HCT116 (cell line): ENCODE measurements at regions not wholly inside any gene's neighbourhood (a gene's known extent, or its start where the extent isn't known, plus 50 kb on each side); places are given as distances from the start of the nearest gene placed in this dataset.

Source experiments
- ATAC-seq: fragments of 200-7000 bp; cut with Tn5 transposase; 2 replicates; pipeline ENCODE4 v1.9.1; 2020; ENCODE audit warnings: mild to moderate bottlenecking, moderate library complexity
- BruUV-seq: library from RNA; stranded (reverse); fragments of 400-500 nt; replicated peaks from 2 replicates; lab custom pipeline; 2021; lab: Mats Ljungman, UMichigan
- CTCF ChIA-PET: fragments of 300-600 bp; sonication (Branson Sonifier 250); formaldehyde crosslinking; loops from one replicate; lab custom pipeline; 2021; ENCODE audit warnings: antibody characterized with exemption; lab: Charles Lee
- POLR2A ChIA-PET: fragments of 300-600, 350-600 bp; sonication (Branson Sonifier 250); formaldehyde crosslinking; loops from one replicate; lab custom pipeline; 2021; ENCODE audit warnings: antibody characterized with exemption; lab: Charles Lee
- RAD21 ChIA-PET, 2 experiments: fragments of 300-600 bp; sonication (Branson Sonifier 250); formaldehyde crosslinking; loops; one replicate each; lab custom pipeline; 2023; ENCODE audit warnings: low total read pairs in 2 of 2; ENCODE audit not compliant: uncharacterized antibody in 2 of 2, unreplicated experiment in 2 of 2, low non-redundant PET in 1 of 2; lab: Charles Lee
- DNase-seq: peaks from one replicate; pipeline ENCODE4 v3.0.0-alpha.2; 2010; ENCODE audit warnings: low read depth, low spot score
- H2AFZ ChIP-seq: fragments of 200-600 bp; shearing (Covaris generic), sonication (generic); 2 replicates; pipeline ENCODE4 v1.6.1; 2017; ENCODE audit warnings: low read depth, mixed run types, mixed read lengths, antibody characterized with exemption, low read length; ENCODE audit not compliant: poor library complexity, severe bottlenecking
- H3K27ac ChIP-seq: 2 replicates; pipeline ENCODE4 v1.5.1; 2012; ENCODE audit warnings: low read depth, low read length
- H3K27me3 ChIP-seq: fragments of 200-600 bp; sonication (generic); 2 replicates; pipeline ENCODE4 v1.6.1; 2016; ENCODE audit warnings: mixed run types, low read length, mixed read lengths; ENCODE audit not compliant: insufficient read depth
- H3K36me3 ChIP-seq, 2 experiments: fragments of 200-500 bp in 1 of 2; fragments of 200-600 bp in 1 of 2; sonication (Bioruptor generic) in 1 of 2; sonication (generic) in 1 of 2; 2 replicates each; pipeline versions ENCODE4 v1.5.1 to v1.6.1; 2014 to 2016; ENCODE audit warnings: low read length in 2 of 2, inconsistent platforms in 1 of 2, mixed read lengths in 1 of 2, mixed run types in 1 of 2; ENCODE audit not compliant: insufficient read depth in 2 of 2, control insufficient read depth in 1 of 2
- H3K4me1 ChIP-seq, 2 experiments: fragments of 200-600 bp in 1 of 2; sonication (generic) in 1 of 2; 2 replicates each; pipeline versions ENCODE4 v1.5.1 to v1.6.1; 2012 to 2017; ENCODE audit warnings: low read length in 2 of 2, inconsistent platforms in 1 of 2, mild to moderate bottlenecking in 1 of 2, mixed read lengths in 1 of 2, mixed run types in 1 of 2, moderate library complexity in 1 of 2; ENCODE audit not compliant: insufficient read depth in 2 of 2, control insufficient read depth in 1 of 2
- H3K4me2 ChIP-seq: fragments of 200-600 bp; sonication (generic); 2 replicates; pipeline ENCODE4 v1.6.1; 2017; ENCODE audit warnings: mixed run types, low read length, mixed read lengths
- H3K4me3 ChIP-seq, 2 experiments: fragments of 200-600 bp in 1 of 2; sonication (generic) in 1 of 2; replicated peaks in 1 of 2; 2 replicates each; pipeline ENCODE4 v1.5.1; 2011 to 2016; ENCODE audit warnings: low read length in 2 of 2, control low read depth in 1 of 2, low read depth in 1 of 2, mild to moderate bottlenecking in 1 of 2, mixed read lengths in 1 of 2, mixed run types in 1 of 2
- H3K79me2 ChIP-seq: fragments of 200-600 bp; sonication (generic); 2 replicates; pipeline ENCODE4 v1.6.1; 2017; ENCODE audit warnings: mild to moderate bottlenecking, mixed run types, low read length, moderate library complexity, mixed read lengths; ENCODE audit not compliant: insufficient read depth
- H3K9ac ChIP-seq: fragments of 200-600 bp; sonication (generic); 2 replicates; pipeline ENCODE4 v1.6.1; 2016; ENCODE audit warnings: low read length, mixed read lengths
- H3K9me2 ChIP-seq: fragments of 200-600 bp; sonication (generic), shearing (Covaris generic); 2 replicates; pipeline ENCODE4 v1.6.1; 2017; ENCODE audit warnings: mixed run types, mild to moderate bottlenecking, moderate library complexity; ENCODE audit not compliant: insufficient read depth
- H3K9me3 ChIP-seq, 2 experiments: fragments of 200-500 bp in 1 of 2; fragments of 200-600 bp in 1 of 2; sonication (Bioruptor generic) in 1 of 2; sonication (generic) in 1 of 2; 2 replicates each; pipeline ENCODE4 v1.6.1; 2014 to 2017; ENCODE audit warnings: low read length in 2 of 2, mixed read lengths in 2 of 2, inconsistent platforms in 1 of 2, low read depth in 1 of 2, mild to moderate bottlenecking in 1 of 2, mixed run types in 1 of 2, moderate library complexity in 1 of 2; ENCODE audit not compliant: control insufficient read depth in 1 of 2, insufficient read depth in 1 of 2
- H4K20me1 ChIP-seq: fragments of 200-600 bp; sonication (generic), shearing (Covaris generic); 2 replicates; pipeline ENCODE4 v1.6.1; 2017; ENCODE audit warnings: mixed run types, mild to moderate bottlenecking, moderate library complexity; ENCODE audit not compliant: insufficient read depth
- CBX3 ChIP-seq: IDR thresholded peaks from 2 replicates; pipeline ENCODE4 v1.6.1; 2012; ENCODE audit warnings: low read depth
- ELF1 ChIP-seq: IDR thresholded peaks from 2 replicates; pipeline ENCODE4 v1.6.1; 2012; ENCODE audit warnings: low read depth, borderline replicate concordance
- FOSL1 ChIP-seq: IDR thresholded peaks from 2 replicates; pipeline ENCODE4 v1.6.1; 2012; ENCODE audit warnings: low read depth
- MAX ChIP-seq: IDR thresholded peaks from 2 replicates; pipeline ENCODE4 v1.6.1; 2012
- POLR2A ChIP-seq: IDR thresholded peaks from 2 replicates; pipeline ENCODE4 v1.7.0; 2011; ENCODE audit warnings: borderline replicate concordance; ENCODE audit not compliant: insufficient read depth, insufficient read length; ENCODE audit errors: extremely low read depth
- SP1 ChIP-seq: IDR thresholded peaks from 2 replicates; pipeline ENCODE4 v1.6.1; 2012; ENCODE audit warnings: low read depth
- TCF7L2 ChIP-seq: IDR thresholded peaks from 2 replicates; pipeline ENCODE4 v1.7.0; 2011; ENCODE audit warnings: borderline replicate concordance, inconsistent platforms; ENCODE audit not compliant: insufficient read depth, insufficient read length; ENCODE audit errors: extremely low read depth
- intact Hi-C: fragments of 100-400 bp; cut with micrococcal nuclease; formaldehyde crosslinking; loops from 2 replicates; pipeline ENCODE4 v1.10.0; 2022
- TF ChIP-seq, protein P1 (sequence below): IDR thresholded peaks from 2 replicates; pipeline ENCODE4 v1.6.1; 2012; ENCODE audit warnings: low read depth

DNA sequence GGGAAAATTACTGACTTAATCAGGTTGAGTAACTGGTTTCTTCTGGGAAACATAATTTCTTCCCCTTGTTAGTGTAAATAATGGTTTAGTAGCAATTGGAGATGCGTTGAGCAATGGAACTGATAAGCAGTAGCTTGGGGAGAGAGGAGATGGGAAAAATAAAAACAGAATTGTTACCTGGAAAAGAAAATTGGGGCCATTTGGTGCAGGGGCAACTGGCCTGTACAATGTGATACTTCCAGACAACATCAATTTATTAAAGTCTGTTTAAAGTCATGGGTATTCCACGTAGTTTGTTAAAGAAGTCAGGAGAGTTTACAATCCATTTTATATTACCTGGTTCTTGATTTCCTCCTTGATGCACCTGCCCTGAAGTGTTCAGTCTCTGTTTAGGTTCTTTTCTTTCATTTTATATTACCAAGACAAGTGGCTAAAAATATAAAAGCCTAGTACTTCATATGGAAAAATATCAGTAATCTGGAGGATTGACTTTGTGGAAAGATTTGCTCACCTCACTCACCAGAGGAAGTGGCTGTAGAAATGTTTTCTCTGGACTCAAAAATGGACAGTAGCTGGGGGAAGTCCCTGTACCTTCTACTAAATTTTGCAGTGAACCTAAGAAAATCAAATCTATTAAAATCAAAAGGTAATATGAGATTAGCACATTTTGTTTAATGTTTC, 161.0 kb downstream of the DDX1 start:
- Histone ChIP-seq H3K9ac (no peak overlapping the region), H3K9me3 (no peaks in the 10 kb centered on the region), H3K36me3 (no peaks in the 10 kb centered on the region), H4K20me1 (no peaks in the 10 kb centered on the region), H3K27me3 (peaks cover 7% of the 10 kb centered on the region; the same call in 1 of the 2 replicates), H3K79me2 (no peaks in the 10 kb centered on the region), H3K4me3 (no peak overlapping the region), H2AFZ (no peak overlapping the region), H3K9me2 (no peaks in the 10 kb centered on the region), H3K27ac (no peak overlapping the region), H3K4me1 (no peaks in the 10 kb centered on the region), H3K4me2 (no peak overlapping the region)
- DNase-seq, result no peak
- RAD21 ChIA-PET, result no interaction called here
- ATAC-seq, result no peak
- intact Hi-C loops, result no loop called here
- CTCF ChIA-PET, result no interaction called here
- no TSS peak for BruUV-seq
- POLR2A ChIA-PET, result no interaction called here
- TF ChIP-seq TCF7L2 (no peak), ELF1 (no peak)
- TF ChIP-seq, protein P1, sequence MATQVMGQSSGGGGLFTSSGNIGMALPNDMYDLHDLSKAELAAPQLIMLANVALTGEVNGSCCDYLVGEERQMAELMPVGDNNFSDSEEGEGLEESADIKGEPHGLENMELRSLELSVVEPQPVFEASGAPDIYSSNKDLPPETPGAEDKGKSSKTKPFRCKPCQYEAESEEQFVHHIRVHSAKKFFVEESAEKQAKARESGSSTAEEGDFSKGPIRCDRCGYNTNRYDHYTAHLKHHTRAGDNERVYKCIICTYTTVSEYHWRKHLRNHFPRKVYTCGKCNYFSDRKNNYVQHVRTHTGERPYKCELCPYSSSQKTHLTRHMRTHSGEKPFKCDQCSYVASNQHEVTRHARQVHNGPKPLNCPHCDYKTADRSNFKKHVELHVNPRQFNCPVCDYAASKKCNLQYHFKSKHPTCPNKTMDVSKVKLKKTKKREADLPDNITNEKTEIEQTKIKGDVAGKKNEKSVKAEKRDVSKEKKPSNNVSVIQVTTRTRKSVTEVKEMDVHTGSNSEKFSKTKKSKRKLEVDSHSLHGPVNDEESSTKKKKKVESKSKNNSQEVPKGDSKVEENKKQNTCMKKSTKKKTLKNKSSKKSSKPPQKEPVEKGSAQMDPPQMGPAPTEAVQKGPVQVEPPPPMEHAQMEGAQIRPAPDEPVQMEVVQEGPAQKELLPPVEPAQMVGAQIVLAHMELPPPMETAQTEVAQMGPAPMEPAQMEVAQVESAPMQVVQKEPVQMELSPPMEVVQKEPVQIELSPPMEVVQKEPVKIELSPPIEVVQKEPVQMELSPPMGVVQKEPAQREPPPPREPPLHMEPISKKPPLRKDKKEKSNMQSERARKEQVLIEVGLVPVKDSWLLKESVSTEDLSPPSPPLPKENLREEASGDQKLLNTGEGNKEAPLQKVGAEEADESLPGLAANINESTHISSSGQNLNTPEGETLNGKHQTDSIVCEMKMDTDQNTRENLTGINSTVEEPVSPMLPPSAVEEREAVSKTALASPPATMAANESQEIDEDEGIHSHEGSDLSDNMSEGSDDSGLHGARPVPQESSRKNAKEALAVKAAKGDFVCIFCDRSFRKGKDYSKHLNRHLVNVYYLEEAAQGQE, result no peak

- BruUV-seq, result no TSS peak
- no peaks in the 10 kb centered on the region for H3K9me2 ChIP-seq
- H3K4me2 ChIP-seq, result no peak overlapping the region
- CTCF ChIA-PET, result no interaction called here
- H3K9me3 ChIP-seq, result no peaks in the 10 kb centered on the region
- H3K27ac ChIP-seq, result no peak overlapping the region
- no peaks in the 10 kb centered on the region for H3K36me3 ChIP-seq
- no peak overlapping the region for H2AFZ ChIP-seq
- POLR2A ChIA-PET, result no interaction called here
- H3K4me1 ChIP-seq, result no peaks in the 10 kb centered on the region
- no peaks in the 10 kb centered on the region for H3K79me2 ChIP-seq
- no peaks in the 10 kb centered on the region for H4K20me1 ChIP-seq
- H3K4me3 ChIP-seq, result no peak overlapping the region
- peaks cover 13% of the 10 kb centered on the region; the same call in 1 of the 2 replicates for H3K27me3 ChIP-seq
- intact Hi-C loops, result no loop called here
- no peak for DNase-seq
- H3K9ac ChIP-seq, result no peak overlapping the region
- no peak for ATAC-seq
- RAD21 ChIA-PET, result no interaction called here
- no peak for TF ChIP-seq SP1
- no peak for TF ChIP-seq POLR2A
- TF ChIP-seq FOSL1, result no peak
- TF ChIP-seq CBX3, result no peak
- TF ChIP-seq, protein P1, result no peak
- TF ChIP-seq MAX, result no peak
These were observed 161.6 kb downstream of the DDX1 start for GRCh38 chr2:15753233-15753798.
